GM12878 (cell line): ENCODE measurements at regions not wholly inside any gene's neighbourhood (a gene's known extent, or its start where the extent isn't known, plus 50 kb on each side); places are given as distances from the start of the nearest gene placed in this dataset.

ENCODE experiments used
- ATAC-seq: fragments of 200-7000 bp; cut with Tn5 transposase; 3 replicates; pipeline ENCODE4 v1.9.1; 2020; ENCODE audit warnings: mild to moderate bottlenecking, moderate library complexity
- BruUV-seq: library from RNA; stranded (reverse); fragments of 400-500 nt; replicated peaks from 2 replicates; lab custom pipeline; 2021; lab: Mats Ljungman, UMichigan
- CTCF ChIA-PET: fragments of 300-600 bp; sonication (Branson Sonifier 250); formaldehyde crosslinking; extraction: SDS; loops from one replicate; lab custom pipeline; 2021; ENCODE audit warnings: inconsistent platforms; lab: Yijun Ruan, JAX
- POLR2A ChIA-PET: fragments of 350-600 bp; formaldehyde crosslinking; extraction: SDS; loops from one replicate; lab custom pipeline; 2021; ENCODE audit warnings: inconsistent platforms; lab: Charles Lee
- RAD21 ChIA-PET: fragments of 300-600 bp; sonication (Branson Sonifier 250); formaldehyde crosslinking; loops from one replicate; lab custom pipeline; 2023; ENCODE audit warnings: antibody characterized with exemption; ENCODE audit not compliant: unreplicated experiment; lab: Charles Lee
- SMC1A ChIA-PET: fragments of 300-600 bp; sonication (Branson Sonifier 250); formaldehyde crosslinking; loops from one replicate; lab custom pipeline; 2023; ENCODE audit not compliant: unreplicated experiment, uncharacterized antibody; lab: Charles Lee
- DNase-seq: peaks from one replicate; pipeline ENCODE4 v3.0.0-alpha.2; 2011; ENCODE audit warnings: low read depth, low spot score
- FAIRE-seq: peaks from 3 replicates; lab custom pipeline; 2011; peaks lifted over from hg19 to GRCh38; lab: Jason Lieb, UNC
- H2AFZ ChIP-seq: 2 replicates; pipeline ENCODE4 v1.6.0; 2011; ENCODE audit warnings: low read depth, low read length, control low read depth; ENCODE audit not compliant: control insufficient read depth
- H3K27ac ChIP-seq: 2 replicates; pipeline ENCODE4 v1.5.1; 2011; ENCODE audit warnings: control low read depth; ENCODE audit not compliant: control insufficient read depth, insufficient read depth
- H3K27me3 ChIP-seq, 2 experiments: replicated peaks in 1 of 2; 2 replicates each; pipeline versions ENCODE4 v1.6.0 to v1.6.1; 2011; ENCODE audit warnings: low read length in 1 of 2; ENCODE audit not compliant: control insufficient read depth in 2 of 2, insufficient read depth in 2 of 2
- H3K36me3 ChIP-seq, 2 experiments: 2 replicates each; pipeline ENCODE4 v1.5.1; 2011; ENCODE audit warnings: low read length in 1 of 2; ENCODE audit not compliant: control insufficient read depth in 2 of 2, insufficient read depth in 2 of 2
- H3K4me1 ChIP-seq: 2 replicates; pipeline ENCODE4 v1.6.1; 2011; ENCODE audit warnings: mild to moderate bottlenecking, low read length, moderate library complexity, mixed read lengths; ENCODE audit not compliant: control insufficient read depth, insufficient read depth
- H3K4me2 ChIP-seq: 2 replicates; pipeline ENCODE4 v1.6.0; 2011; ENCODE audit warnings: control low read depth; ENCODE audit not compliant: control insufficient read depth, insufficient read depth
- H3K4me3 ChIP-seq: fragments of 200-600 bp; sonication (generic); 2 replicates; pipeline ENCODE4 v1.5.1; 2016
- H3K79me2 ChIP-seq: 2 replicates; pipeline ENCODE4 v1.6.0; 2011; ENCODE audit warnings: low read length; ENCODE audit not compliant: control insufficient read depth, insufficient read depth
- H3K9ac ChIP-seq: 2 replicates; pipeline ENCODE4 v1.8.0; 2011; ENCODE audit warnings: low read length, control low read depth, mixed read lengths; ENCODE audit not compliant: control insufficient read depth, insufficient read depth
- H3K9me3 ChIP-seq: replicated peaks from 3 replicates; pipeline ENCODE4 v1.5.1; 2011; ENCODE audit warnings: mild to moderate bottlenecking, low read length; ENCODE audit not compliant: control insufficient read depth, insufficient read depth
- H4K20me1 ChIP-seq: 2 replicates; pipeline ENCODE4 v1.6.0; 2011; ENCODE audit not compliant: control insufficient read depth, insufficient read depth
- BACH1 ChIP-seq: fragments of 450-650 bp; IDR thresholded peaks from 2 replicates; pipeline ENCODE4 v1.6.1; 2017; ENCODE audit warnings: mild to moderate bottlenecking, borderline replicate concordance
- JUND ChIP-seq: IDR thresholded peaks from 2 replicates; pipeline ENCODE4 v1.6.1; 2012; ENCODE audit warnings: low read depth, mild to moderate bottlenecking, low read length, improper control_type of control experiment, moderate library complexity
- MYC ChIP-seq: IDR thresholded peaks from 2 replicates; pipeline ENCODE4 v1.6.1; 2011; ENCODE audit warnings: mild to moderate bottlenecking, low read length, moderate library complexity, inconsistent platforms; ENCODE audit not compliant: insufficient read depth, insufficient replicate concordance, insufficient read length, severe bottlenecking
- RUNX3 ChIP-seq: IDR thresholded peaks from 2 replicates; pipeline ENCODE4 v1.6.1; 2012; ENCODE audit warnings: low read length, inconsistent platforms
- ZSCAN29 ChIP-seq: fragments of 450-650 bp; IDR thresholded peaks from 2 replicates; pipeline ENCODE4 v1.6.1; 2017; ENCODE audit warnings: mild to moderate bottlenecking, moderate library complexity
- WGBS: methylation state at CpG from one replicate; pipeline ENCODE4 v1.1.6; 2016; ENCODE audit warnings: low lambda C conversion rate; ENCODE audit not compliant: insufficient replicate concordance, insufficient coverage; ENCODE audit errors: missing lambda C conversion rate; 5-methylcytosine and 5-hydroxymethylcytosine counted together
- in situ Hi-C: fragments of 300-500 bp; cut with MboI; formaldehyde crosslinking; loops from 9 replicates; pipeline ENCODE4 v1.14.3; 2018; ENCODE audit warnings: mixed read lengths
- intact Hi-C: fragments of 100-400 bp; cut with micrococcal nuclease; formaldehyde crosslinking; loops from one replicate; pipeline ENCODE4 v1.14.2; 2022; ENCODE audit not compliant: unreplicated experiment
- TF ChIP-seq, protein P1 (sequence below): fragments of 450-650 bp; IDR thresholded peaks from 2 replicates; pipeline ENCODE4 v1.6.1; 2016; ENCODE audit warnings: mild to moderate bottlenecking

DNA sequence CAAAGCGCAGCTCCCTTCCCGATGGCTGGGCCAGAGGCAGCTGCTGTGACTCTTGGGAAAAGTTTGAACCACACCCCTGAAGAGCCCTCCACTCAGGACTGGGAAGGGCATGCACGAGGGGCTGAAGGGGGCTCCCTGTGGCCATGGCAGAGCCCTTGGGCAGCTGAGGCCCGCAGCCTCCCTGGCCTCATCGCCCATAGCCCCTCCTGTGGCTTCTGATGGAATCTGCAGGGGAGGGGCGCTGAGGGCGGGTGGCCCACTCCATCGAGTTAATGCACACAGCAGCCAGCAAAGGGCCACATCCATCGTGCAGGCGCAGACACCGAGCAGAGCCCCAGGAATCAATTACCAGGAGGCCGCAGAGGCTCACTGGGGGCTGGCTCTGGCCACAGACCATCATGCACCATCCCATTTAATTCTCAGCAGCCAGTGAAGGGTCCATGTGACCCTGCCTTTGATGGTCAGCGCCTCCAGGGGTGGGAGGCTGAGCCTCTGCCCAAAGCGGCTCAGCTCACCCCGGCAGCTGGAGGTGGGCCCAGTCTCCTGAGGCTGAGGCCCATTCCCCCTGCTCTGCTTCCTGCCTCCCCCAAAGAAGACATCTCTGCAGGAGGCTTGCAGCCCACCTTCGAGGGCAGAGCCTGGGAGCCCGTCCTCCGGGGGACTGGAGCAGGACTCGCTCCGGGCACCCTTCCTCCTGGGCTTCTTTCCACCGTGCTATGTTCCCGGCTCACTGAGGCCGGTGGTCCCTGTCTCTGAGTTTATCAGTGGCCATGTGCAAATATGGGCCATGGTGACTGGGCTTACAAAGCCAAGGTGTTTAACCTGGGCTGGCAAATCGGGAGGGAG is 1410.2 kb downstream of the BRD1 start:
- DNase-seq: no peak
- Histone ChIP-seq H4K20me1 (no peaks in the 10 kb centered on the region), H3K36me3 (no peaks in the 10 kb centered on the region), H3K79me2 (no peaks in the 10 kb centered on the region), H3K9me3 (no peaks in the 10 kb centered on the region; the same call in 2 of the 3 replicates), H3K4me1 (no peaks in the 10 kb centered on the region), H2AFZ (no peak overlapping the region)
- ChIA-PET SMC1A (no interaction called here), RAD21 (no interaction called here)
- 36% methylated on average over 24 of the region's 24 CpGs for WGBS
- in situ Hi-C loops (no loop called here), intact Hi-C loops (no loop called here)
- TF ChIP-seq MYC (no peak), BACH1 (no peak), ZSCAN29 (no peak), RUNX3 (no peak), JUND (no peak)
- TF ChIP-seq, protein P1, sequence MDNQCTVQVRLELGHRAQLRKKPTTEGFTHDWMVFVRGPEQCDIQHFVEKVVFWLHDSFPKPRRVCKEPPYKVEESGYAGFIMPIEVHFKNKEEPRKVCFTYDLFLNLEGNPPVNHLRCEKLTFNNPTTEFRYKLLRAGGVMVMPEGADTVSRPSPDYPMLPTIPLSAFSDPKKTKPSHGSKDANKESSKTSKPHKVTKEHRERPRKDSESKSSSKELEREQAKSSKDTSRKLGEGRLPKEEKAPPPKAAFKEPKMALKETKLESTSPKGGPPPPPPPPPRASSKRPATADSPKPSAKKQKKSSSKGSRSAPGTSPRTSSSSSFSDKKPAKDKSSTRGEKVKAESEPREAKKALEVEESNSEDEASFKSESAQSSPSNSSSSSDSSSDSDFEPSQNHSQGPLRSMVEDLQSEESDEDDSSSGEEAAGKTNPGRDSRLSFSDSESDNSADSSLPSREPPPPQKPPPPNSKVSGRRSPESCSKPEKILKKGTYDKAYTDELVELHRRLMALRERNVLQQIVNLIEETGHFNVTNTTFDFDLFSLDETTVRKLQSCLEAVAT: no peak
- TF ChIP-seq, all 136 proteins: peak for 0
- ChIA-PET POLR2A (no interaction called here), CTCF (no interaction called here)
- Histone ChIP-seq H3K9ac (no peak overlapping the region), H3K4me2 (no peak overlapping the region), H3K27me3 (no peaks in the 10 kb centered on the region), H3K27ac (no peak overlapping the region), H3K4me3 (no peak overlapping the region)
- ATAC-seq: no peak
- no TSS peak for BruUV-seq
- FAIRE-seq: no peak
